Left lobe of liver (tissue), 2 donors: ENCODE measurements at regions not wholly inside any gene's neighbourhood (a gene's known extent, or its start where the extent isn't known, plus 50 kb on each side); places are given as distances from the start of the nearest gene placed in this dataset.

Experiments
- ATAC-seq: fragments of 200-7000 bp; cut with Tn5 transposase; one replicate; pipeline ENCODE4 v1.9.1; 2020; ENCODE audit warnings: mild to moderate bottlenecking, moderate library complexity
- DNase-seq: peaks from one replicate; pipeline ENCODE4 v3.0.0-alpha.2; 2020; ENCODE audit warnings: low spot score
- donor health status: DM: no; HTN: no; CAD: no; lungs with moderate emphysema.
- donor health status: DM: no; HTN: yes; CAD: no.

DNA sequence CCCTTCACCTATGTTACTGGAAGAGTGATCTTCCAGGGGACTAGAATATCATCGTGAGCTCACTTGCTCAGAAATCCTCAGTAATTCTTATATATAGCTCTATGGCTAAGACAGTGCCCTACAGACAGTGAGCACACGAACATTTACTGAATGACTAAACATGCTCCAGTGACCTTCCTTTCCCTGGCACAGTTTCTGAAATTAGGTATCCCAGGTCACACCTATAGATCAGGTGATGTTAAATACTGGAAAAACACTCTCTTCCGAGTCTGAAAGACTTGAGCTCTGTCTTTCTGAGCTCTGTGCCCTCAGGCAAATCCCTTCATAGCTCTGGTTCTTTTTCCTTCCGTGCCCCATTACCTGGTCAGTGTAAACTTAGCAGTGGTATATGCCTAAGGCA is 239.4 kb upstream of the LRIG1 start:
- no peak for DNase-seq
- ATAC-seq, result no peak

DNA sequence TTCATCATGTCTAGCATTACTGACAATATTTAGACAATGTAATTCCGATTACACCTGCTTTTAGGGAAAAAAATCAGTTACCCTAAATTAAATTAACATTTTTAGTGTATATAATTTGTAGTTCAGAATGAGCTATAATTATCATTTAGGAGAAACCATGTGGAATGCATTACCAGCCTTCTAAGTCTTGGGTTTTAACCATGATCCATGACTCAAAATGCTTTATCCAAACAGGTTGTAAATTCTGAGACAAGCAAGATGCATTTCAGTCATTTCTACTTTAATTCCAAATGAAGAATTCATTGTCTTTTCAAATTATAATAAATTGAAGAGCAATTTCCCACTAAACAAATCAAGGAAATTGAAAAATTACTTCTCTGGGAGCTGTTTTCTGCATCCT is 243.7 kb upstream of the LRIG1 start:
- DNase-seq (no peak), ATAC-seq (no peak)

DNA sequence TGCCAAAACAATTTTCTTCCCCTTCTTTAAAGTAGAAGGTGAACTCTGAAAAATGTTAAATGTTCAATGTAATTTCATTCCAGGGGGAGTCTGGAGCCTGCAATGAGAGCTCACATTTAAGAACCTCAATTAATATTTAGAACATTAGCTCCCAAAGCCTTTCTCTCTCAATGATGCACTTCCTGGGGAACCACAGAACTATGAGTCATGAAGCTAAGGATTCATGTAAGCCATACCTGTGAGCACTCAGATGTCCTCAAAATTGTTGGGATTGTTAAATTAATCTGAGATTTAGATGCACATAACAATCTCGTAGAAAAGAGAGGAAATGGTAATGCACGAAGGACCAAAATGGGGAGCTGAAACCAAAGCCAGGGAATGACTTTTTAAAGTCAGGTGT is 244.2 kb upstream of the LRIG1 start:
- DNase-seq (no peak), ATAC-seq (no peak)

DNA sequence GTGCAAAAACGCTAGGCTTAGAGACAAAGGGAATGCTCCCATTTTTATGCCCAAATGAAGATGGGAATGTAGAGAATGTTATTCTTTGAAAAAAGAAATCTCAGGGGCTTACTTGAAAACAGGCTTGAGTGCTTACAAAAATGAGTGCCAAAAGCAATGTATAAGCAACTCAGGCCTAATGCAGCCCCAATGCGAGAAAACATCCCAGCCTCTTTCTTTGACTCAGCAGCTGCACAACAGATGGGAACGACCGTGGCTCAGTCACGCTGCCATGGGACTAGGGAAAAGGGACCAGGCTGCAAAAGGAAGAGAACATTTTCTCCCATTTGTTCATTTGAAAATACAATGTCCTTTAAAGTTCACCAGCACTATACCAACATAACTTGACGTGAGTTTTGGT is 246.4 kb upstream of the LRIG1 start:
- ATAC-seq (no peak), DNase-seq (no peak)

DNA sequence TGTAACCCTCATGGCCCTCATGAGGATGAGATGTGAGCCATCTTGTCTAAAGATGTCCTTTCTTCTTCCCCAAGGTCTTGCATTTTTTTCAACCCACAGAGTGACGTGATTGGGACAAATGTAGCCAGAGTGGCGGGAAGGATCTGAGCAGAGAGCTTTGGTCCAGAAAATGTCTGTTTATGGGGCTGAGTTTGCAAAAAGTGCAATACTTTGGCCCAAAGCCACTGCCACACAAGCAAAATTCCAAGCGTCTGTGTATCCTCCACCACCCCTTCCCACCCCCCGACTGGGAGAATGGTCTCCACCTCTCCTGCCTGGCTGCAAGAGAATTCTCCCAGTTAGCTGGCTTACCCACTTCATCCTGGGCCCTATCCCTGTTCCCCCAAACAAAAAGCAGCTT is 246.9 kb upstream of the LRIG1 start:
- ATAC-seq, result no peak
- no peak for DNase-seq

DNA sequence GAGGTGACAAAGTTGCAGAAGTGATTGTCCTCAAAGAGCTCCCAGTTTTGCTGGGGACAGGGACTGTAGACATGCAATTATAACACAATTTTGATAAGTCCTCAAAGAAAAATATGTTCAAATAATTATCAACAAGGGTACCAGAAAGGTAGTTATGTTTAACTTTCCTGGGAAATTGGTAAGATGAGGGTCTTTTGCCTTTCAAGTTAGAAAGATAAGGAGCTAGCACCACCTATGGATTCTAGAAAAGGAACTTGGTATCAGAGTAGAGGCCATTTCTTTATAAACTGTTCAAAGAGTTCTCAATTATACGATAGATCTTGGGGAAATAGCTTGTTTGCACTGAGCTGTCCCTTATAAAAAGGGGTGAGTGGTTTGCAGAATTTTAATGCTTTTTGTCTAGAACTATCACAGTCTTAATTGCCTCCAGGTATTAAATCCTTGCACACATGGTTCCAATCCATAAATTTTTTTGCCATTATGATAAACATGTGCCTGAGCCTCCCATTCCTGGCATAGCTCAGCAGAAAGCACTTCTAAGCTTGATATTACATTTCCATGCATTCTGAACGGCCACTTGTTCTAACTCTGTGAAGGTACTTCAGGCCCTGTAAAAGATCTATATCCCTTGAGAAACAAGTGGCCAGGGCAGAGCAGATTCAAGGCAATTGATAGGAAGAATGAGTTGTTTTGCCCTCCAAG is 247.5 kb upstream of the LRIG1 start:
- no peak for DNase-seq
- no peak for ATAC-seq

DNA sequence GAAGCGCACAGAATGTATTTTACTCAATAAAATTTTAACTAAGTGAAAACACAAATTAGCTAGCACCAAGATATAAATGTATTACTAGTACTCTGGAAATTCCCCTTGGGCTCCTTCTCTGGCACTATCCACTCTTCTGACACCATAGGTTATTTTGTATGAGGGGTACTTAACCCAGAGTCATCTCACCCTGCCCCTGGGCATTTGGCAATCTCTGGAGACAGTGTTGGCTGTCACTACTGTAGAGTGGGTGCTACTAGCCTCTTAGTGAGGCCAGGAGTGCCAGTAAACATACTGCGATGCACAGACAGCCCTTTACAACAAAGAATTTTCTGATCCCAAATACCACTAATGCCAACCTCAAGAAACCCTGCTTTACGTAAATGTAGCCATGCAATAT is 246.3 kb upstream of the KBTBD8 start:
- no peak for ATAC-seq
- DNase-seq, result no peak

DNA sequence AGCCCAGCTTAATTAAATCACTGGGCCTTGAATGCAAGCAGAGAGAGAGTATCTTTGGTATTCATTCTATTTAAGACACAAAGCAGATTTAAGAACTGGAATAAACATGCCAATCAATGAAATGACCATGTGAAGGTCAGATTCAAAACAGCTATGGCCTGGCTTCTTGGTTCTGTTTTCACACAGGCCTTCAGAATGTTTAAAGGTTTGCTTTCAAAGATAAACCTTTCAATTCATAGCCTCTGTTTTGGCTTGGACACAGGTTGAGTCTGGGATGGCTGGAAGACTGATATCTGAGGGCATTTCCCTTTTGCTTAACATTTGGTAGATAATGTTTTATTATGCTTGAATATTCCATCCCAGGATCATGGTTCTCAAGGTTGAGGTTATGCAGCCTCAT is 244.4 kb upstream of the KBTBD8 start:
- ATAC-seq (no peak), DNase-seq (no peak)

DNA sequence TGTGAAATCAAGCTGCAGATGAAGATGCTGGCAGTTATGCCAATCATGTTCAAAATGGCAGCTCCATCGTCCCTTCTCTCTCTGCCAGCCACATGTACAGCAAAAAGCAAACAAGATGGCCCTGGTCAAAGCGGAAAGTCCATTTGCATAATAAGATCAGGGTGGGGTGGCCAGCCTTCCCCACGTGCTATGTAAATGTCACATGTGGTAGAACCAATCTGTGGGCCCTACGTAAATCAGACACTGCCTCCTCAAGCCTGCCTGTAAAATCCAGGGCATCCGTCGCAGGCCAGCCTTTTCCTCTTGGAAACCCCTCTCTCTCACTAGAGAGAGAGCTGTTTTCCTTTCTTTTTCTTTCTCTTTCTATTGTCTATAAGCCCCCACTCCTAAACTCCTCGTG is 243.5 kb upstream of the KBTBD8 start:
- no peak for DNase-seq
- ATAC-seq, result no peak

DNA sequence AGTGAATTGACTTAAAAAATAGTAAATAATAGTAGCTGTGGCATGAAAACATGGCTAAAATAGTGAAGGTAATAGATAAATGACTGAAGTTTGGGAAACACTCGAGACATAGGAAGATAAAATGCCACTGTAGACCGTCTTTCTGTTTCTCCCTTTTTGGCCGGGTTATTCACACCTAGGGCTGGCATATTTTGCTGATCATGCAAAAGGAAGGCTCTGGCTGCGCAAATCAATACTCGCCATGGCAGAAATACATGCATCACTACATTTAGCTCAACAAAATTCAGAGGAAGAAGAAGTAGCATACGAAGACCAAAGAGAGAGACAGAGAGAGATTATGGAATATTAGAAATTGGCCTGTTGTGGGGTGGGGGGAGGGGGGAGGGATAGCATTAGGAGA is 242.2 kb upstream of the KBTBD8 start:
- DNase-seq (no peak), ATAC-seq (no peak)

DNA sequence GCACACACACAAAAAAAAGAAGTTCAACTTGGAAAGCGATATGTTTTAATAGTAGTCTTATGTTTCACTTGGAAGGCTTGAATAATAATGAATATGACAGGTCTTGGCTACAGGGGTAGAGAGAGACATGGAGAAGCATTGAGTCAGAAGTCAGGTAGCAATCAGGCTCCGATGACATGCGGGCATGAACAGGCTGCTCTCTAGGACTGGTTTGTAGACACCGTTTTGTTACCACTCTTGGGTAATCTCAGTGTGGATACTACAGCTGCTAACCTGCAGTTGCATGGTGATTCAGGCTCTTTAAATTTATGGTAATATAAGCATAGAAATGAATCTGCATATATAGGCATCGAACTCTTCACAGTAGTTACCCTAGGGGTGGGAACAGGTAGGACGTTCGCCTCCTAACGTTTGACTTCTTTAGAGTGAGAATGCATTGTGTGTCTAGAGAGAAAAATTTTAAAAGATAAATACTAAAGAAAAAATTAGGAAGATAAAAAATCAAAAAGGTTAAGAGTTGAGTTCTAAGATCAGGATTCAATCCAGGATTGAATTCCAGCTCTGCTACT is 241.6 kb upstream of the KBTBD8 start:
- ATAC-seq (no peak), DNase-seq (no peak)

DNA sequence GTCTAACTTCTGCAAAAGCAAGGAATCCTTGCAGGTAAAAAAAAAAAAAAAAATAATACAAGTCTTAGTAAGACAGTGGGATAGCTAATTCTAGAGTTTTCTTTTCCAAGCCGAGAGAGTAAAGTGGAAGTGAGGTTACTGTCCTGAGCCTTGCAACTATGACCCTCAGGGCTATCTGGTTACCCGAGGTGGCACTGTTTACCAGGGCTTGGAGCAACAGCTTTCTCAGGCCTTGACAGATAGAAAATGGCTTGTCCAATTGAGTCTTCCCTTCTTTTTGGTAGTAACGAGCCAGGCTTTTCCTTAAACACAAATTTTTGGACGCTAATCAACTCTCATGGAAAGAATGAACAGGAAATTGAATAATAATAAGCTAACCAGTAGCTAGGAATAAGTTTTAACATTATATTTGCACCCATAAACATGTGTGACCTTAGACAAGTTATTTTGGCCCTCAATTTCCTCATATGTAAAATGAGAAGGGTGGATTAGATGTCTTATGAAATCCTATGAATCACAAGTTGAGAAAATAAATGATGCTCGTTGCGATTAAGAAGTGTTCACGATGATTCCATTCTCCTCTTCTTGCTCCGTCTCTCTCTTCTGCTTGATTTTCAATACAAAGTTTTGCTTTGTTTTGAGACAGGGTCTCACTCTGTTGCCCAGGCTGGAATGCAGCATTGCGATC is 236.9 kb upstream of the KBTBD8 start:
- ATAC-seq (peak; percentile 73), DNase-seq (no peak)

DNA sequence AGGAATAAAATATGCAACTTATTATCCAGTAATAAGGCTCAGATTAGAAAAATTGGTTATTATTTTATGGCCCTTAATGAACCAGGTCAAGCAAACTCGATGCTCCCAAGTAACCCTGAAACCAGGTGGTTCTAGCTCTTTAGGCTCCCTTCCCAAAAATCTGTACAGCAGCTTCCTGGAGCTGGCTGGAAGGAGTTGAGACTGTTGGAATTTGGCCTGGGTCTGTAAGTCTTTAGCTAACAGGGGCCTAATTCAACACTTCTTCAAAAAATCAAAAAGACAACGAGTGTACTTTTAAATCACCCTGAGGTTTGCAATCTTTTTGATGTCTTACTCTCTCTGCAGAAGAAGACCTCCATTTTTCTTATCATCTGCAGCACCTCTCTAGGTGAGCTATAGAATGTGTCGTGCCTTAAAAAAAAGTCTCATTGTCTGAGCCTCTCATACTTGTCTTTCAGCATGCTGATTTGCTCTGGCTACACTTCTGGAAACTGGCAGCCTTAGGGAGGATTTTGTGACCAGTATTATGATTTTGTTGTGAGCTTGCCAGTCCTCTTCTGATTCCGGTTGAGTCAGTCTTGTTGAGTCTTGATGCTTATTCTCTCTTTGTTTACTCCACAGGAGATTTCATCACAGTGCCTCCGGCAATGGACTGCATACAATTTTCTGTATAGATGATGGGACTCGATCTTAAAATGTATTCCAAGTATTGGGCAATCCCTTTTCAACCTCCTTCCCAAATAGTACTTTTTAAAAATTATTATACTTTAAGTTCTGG is 235.0 kb upstream of the KBTBD8 start:
- ATAC-seq, result no peak

DNA sequence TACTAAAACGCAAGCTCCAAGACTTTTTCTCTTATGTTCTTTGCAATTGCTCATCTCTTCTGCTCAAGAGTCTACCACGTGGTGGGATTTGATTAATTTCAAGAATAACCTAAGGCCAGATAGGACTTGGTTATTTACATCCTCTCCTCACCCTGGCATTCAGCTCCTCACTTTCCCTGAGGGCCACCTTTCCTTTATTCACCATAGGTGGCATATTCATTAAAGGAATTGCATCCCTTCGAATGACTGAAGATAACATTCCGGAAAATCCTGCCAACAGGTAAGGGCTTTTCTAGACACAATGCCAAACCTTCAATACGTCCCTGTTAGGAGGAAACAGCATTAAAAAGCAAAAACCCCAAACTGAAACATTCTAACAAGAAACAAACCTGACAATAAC is 220.0 kb upstream of the KBTBD8 start:
- DNase-seq (no peak), ATAC-seq (no peak)

More for the DNA sequence above, 235.0 kb upstream of the KBTBD8 start:
- no peak for DNase-seq

DNA sequence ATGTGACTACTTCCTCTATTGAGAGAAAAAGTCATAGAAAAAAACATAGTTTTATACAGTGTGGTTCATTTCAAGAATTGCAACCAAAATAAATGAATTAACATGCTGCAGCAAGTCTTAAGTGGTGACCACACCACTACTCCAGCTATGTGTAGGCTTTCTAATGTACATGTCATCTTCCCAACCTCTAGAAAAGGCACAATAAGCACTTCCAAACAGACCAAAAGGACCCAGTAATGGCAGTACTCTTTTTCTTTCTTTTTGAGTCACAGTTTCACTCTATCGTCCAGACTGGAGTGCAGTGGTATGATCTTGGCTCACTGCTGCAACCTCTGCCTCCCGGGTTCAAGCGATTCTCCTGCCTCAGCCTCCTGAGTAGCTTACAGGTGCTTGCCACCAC is 219.3 kb upstream of the KBTBD8 start:
- DNase-seq, result no peak
- no peak for ATAC-seq

DNA sequence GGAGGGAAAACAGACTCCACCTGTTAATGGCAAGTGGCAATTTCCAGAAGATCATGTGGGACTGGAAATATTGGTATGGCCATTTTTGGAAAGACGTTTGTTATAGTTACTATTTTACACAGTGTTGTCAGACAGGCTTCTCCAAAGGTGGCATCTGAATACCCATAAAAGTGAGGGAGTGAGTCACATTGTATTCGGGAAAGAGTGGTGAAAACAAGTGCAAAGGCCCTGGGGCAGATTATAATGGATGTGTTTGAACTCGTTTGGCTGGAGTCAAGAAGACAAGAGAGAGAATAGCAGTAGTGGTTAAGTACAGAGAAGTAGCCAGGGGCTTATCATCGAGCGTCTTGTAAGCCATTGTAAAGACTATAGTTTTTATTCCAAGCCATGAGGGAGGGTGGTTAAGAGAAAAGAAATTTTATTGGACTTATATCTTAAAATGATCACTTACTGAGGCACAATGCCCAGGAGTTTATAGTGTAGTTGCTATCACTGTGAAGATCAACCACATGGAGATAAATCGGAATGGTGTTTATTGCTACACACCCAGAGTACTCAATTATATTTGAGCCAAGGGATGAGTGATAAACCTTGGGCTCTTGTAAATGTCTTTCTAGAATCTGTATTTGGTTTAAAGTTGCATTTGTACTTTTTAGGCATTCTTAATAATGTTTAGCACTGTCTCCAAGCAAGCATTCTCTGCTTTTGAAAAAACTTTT is 212.8 kb upstream of the KBTBD8 start:
- no peak for DNase-seq
- no peak for ATAC-seq

DNA sequence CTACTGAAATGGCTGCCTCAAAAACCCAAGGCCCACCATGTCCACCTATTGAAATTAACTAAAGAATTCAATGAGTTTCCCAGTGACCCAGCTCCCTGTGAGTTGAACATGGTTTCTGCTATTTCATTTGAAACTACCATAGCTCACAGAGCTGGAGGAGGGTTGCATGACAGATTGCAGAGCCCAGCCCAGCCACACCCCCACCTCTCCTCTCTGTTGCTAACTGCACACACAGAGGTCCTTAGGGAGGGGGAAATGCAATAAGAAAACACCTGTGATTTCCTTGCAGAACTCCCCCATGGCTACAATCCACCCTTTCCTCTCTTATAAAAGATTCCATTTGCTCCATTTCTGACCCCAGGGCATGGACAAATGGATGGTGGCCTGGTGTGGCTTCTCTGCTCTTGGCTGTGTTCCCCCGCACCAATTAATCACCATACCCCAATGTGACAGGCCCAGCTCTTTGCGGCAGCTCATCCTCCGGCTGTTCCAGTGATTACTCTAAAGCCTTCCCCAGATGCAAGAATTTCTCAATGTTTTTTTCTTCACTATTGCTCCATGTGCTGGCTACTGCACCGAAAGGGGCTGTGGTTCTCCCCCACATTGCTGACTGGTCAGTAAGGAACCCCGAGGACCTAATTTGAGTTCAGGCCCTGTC is 208.4 kb upstream of the KBTBD8 start:
- ATAC-seq (no peak), DNase-seq (no peak)

DNA sequence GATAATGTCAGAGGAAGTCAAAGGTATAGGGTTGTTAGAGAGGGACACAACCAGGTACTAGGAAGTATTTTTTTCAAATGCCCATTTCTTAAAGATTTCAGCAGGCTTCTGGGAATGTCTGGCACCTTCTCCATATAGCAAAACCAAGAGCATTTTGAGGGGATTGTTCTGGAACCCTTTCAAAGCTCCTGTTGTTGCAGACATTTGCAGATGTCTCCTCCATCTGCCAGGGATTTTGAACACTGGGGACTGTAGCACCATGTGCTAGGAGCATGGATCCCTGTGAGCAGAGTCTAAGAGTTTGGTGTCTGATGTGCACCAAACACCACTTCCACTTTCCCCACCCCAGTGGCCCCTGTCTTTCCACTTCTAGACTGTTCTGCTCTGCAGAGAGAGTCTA is 206.0 kb upstream of the KBTBD8 start:
- ATAC-seq (no peak), DNase-seq (no peak)

DNA sequence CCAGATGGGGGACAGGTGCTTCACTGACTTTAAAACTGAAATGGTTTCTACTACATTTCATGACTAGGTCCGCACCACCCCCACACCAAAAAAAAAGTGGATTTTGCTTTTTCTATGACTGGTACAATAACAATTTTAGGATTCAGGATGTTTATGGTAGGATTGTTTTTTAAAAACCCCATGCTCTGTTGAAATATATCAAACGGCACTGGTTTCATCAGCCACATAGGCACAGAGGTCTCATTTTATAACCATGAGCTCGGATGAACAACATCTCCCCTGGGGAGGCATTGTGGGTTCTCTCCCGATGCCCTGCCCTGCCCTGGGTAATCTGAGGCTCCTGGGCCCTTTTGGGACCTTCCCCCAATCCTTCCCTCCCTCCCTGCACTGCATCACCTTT is 202.7 kb upstream of the KBTBD8 start:
- DNase-seq (no peak), ATAC-seq (no peak)

DNA sequence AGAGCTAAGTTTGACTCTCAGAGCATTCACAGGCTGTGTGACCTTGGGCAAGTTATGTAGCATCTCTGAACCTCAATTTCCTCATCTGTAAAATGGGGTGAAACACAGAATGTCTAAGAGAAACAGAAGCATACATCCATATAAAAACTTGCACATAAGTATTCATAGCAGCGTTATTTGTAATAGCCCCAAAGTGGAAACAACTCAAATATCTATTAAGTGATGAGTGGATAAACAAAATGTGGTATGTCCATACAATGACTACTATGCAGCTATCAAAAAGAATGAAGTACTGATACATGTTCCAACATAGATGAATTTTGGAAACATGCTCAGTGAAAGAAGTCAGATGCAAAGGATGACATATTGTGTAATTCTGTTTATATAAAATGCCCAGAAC is 201.8 kb upstream of the KBTBD8 start:
- ATAC-seq (no peak), DNase-seq (no peak)
